Peyer's patch (tissue), 4 donors: ENCODE measurements at regions not wholly inside any gene's neighbourhood (a gene's known extent, or its start where the extent isn't known, plus 50 kb on each side); places are given as distances from the start of the nearest gene placed in this dataset.

Source experiments
- DNase-seq, 3 donors: peaks; one replicate each; pipeline ENCODE4 v3.0.0-alpha.2; 2017 to 2019
- H3K27ac ChIP-seq, 4 donors: fragments of 200-600 bp; sonication (generic); one replicate each; pipeline ENCODE4 v1.5.1; 2016 to 2019
- H3K27me3 ChIP-seq, 2 donors: fragments of 200-600 bp; sonication (generic); one replicate each; pipeline ENCODE4 v1.5.1; 2019
- H3K36me3 ChIP-seq, 3 donors: fragments of 200-600 bp; sonication (generic); one replicate each; pipeline ENCODE4 v1.5.1; 2016 to 2019
- H3K4me1 ChIP-seq, 4 donors: fragments of 200-600 bp; sonication (generic); one replicate each; pipeline ENCODE4 v1.5.1; 2016 to 2019
- H3K4me3 ChIP-seq, 4 donors: fragments of 200-600 bp; sonication (generic); 1 replicate in 3 of 4; 2 replicates in 1 of 4; pipeline ENCODE4 v1.5.1; 2016 to 2019; ENCODE audit warnings: mild to moderate bottlenecking in 1 of 4
- H3K9me3 ChIP-seq, 4 donors: fragments of 200-600 bp; sonication (generic); one replicate each; pipeline ENCODE4 v1.5.1; 2016 to 2019; ENCODE audit warnings: mild to moderate bottlenecking in 1 of 4
- CTCF ChIP-seq, 6 experiments: fragments of 450-650 bp in 4 of 6; fragments of 200-600 bp in 2 of 6; sonication (generic) in 1 of 6; IDR thresholded peaks; one replicate each; pipeline ENCODE4 v1.5.1; 2017 to 2019; ENCODE audit warnings: antibody characterized with exemption in 6 of 6, mild to moderate bottlenecking in 3 of 6, moderate library complexity in 1 of 6
- POLR2A ChIP-seq, 2 donors: fragments of 450-650 bp; IDR thresholded peaks; one replicate each; pipeline ENCODE4 v1.5.1; 2017; ENCODE audit warnings: antibody characterized with exemption in 2 of 2, mild to moderate bottlenecking in 2 of 2, moderate library complexity in 2 of 2

- no peak overlapping the region for H3K27ac ChIP-seq
- TF ChIP-seq CTCF (IDR thresholded peaks at IDR 0.05) = no peak
- no peaks in the 10 kb centered on the region for H3K4me1 ChIP-seq
- H3K36me3 ChIP-seq = no peaks in the 10 kb centered on the region
- DNase-seq = no peak
- H3K27me3 ChIP-seq = no peaks in the 10 kb centered on the region
- H3K4me3 ChIP-seq = no peak overlapping the region
- H3K9me3 ChIP-seq = no peaks in the 10 kb centered on the region
Measured at GRCh38 chr5:66459728-66460127, 136.5 kb upstream of the MAST4 start.

DNA sequence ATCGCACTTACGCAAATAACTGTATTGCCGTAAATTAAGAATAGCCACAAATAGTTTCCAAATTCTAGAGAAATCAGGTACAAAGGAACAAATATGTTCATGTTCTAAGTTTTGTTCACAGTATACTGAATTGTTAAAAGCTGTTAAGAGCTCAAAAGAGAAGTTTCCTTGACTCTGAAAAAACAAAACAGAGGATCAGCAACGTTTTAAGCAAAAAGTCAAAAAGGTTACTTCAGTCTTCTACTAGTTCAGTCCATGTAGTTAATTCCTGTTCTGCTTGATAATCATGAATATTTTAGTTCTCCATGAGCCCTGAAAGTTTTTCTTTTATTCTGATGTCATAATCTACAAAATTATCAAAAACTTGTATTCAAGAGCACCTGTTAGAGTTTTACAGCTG, 128.6 kb upstream of the MAST4 start:
- Histone ChIP-seq H3K27me3 (no peaks in the 10 kb centered on the region), H3K4me3 (no peak overlapping the region), H3K27ac (no peak overlapping the region), H3K9me3 (peaks cover 0 to 10% (median 0%) of the 10 kb centered on the region in 4 donors), H3K4me1 (no peaks in the 10 kb centered on the region), H3K36me3 (no peaks in the 10 kb centered on the region)
- TF ChIP-seq CTCF (IDR thresholded peaks at IDR 0.05) (no peak), POLR2A (IDR thresholded peaks at IDR 0.05) (no peak)
- no peak for DNase-seq

DNA sequence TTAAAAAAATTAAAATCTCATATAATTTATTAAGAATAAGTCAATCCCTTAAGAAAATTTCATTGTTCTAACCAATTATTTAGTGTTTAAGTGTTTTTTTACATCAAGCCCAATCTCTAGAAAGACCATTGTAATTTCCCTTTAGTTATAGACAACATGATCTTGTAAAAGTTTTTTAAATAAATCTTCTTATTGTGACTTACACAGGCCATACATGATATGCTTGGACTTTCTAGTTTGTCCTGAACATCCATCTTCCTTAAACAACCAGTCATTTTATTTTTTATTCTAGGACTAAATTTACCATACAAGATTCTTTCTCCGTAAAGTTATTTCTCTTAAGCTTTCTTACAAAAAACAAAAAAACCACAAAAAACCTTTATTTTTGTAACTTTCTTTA, 126.5 kb upstream of the MAST4 start:
- H3K4me3 ChIP-seq = no peak overlapping the region
- H3K27ac ChIP-seq = no peak overlapping the region
- TF ChIP-seq POLR2A (IDR thresholded peaks at IDR 0.05) = no peak
- no peak for TF ChIP-seq CTCF (IDR thresholded peaks at IDR 0.05)
- no peaks in the 10 kb centered on the region for H3K4me1 ChIP-seq
- no peaks in the 10 kb centered on the region for H3K36me3 ChIP-seq
- peaks cover 0 to 10% (median 0%) of the 10 kb centered on the region in 4 donors for H3K9me3 ChIP-seq
- no peaks in the 10 kb centered on the region for H3K27me3 ChIP-seq
- no peak for DNase-seq

DNA sequence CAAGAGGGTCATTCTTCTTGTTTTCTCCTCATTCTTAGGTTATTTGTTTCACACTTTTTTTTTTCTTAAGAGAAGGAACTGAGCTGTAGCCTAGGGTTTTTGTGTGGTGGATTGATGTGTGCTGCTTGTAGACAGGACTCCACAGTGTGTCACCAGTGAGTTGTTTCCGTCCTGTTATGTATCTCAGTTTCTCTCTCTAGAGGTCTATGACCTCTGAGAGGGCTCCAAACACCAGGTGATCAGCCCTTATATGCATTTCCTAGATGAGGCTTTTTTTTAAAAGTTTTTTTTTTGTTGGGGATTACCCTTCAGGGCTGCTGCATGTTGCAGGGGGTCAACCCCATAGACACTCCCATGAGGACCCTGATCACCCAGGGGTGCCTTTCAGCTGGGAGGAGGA, 124.2 kb upstream of the MAST4 start:
- peaks cover 0 to 10% (median 0%) of the 10 kb centered on the region in 4 donors for H3K9me3 ChIP-seq
- no peaks in the 10 kb centered on the region for H3K4me1 ChIP-seq
- TF ChIP-seq POLR2A (IDR thresholded peaks at IDR 0.05) (no peak), CTCF (IDR thresholded peaks at IDR 0.05) (no peak)
- no peak for DNase-seq
- H3K27me3 ChIP-seq = no peaks in the 10 kb centered on the region
- H3K36me3 ChIP-seq = no peaks in the 10 kb centered on the region
- no peak overlapping the region for H3K27ac ChIP-seq
- no peak overlapping the region for H3K4me3 ChIP-seq

DNA sequence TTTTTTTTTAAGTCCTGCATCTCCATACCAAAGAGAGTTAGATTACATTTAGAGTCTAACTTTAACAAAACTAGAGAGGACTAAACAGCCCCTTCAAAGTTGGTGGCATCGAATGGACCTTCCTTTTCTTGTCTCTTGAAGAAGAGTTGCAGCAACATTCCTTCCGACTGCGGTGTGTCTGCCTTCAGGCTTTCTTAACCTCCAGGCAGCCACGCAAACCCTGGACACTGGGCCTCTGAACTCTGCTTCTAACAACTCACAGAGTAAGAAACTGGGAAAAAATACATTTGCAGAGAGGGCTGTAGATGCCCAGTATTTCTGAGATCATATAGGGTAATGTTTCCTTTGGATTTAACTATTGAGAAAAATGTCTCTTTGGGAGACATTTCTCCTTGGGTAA, 120.5 kb upstream of the MAST4 start:
- no peak overlapping the region for H3K27ac ChIP-seq
- TF ChIP-seq CTCF (IDR thresholded peaks at IDR 0.05) (no peak), POLR2A (IDR thresholded peaks at IDR 0.05) (no peak)
- no peaks in the 10 kb centered on the region for H3K9me3 ChIP-seq
- no peak for DNase-seq
- H3K27me3 ChIP-seq = no peaks in the 10 kb centered on the region
- no peaks in the 10 kb centered on the region for H3K4me1 ChIP-seq
- no peaks in the 10 kb centered on the region for H3K36me3 ChIP-seq
- no peak overlapping the region for H3K4me3 ChIP-seq

- H3K9me3 ChIP-seq = no peaks in the 10 kb centered on the region
- no peak overlapping the region for H3K27ac ChIP-seq
- no peak overlapping the region for H3K4me3 ChIP-seq
- H3K4me1 ChIP-seq = no peaks in the 10 kb centered on the region
- no peaks in the 10 kb centered on the region for H3K27me3 ChIP-seq
- no peak for TF ChIP-seq CTCF (IDR thresholded peaks at IDR 0.05)
- no peak for TF ChIP-seq POLR2A (IDR thresholded peaks at IDR 0.05)
- no peak for DNase-seq
- no peaks in the 10 kb centered on the region for H3K36me3 ChIP-seq
Measured at GRCh38 chr5:66477596-66477995, 118.6 kb upstream of the MAST4 start.
